Panc1 (cell line): ENCODE measurements at regions not wholly inside any gene's neighbourhood (a gene's known extent, or its start where the extent isn't known, plus 50 kb on each side); places are given as distances from the start of the nearest gene placed in this dataset.

Experiments used
- ATAC-seq: fragments of 200-7000 bp; cut with Tn5 transposase; 2 replicates; pipeline ENCODE4 v1.9.1; 2020; ENCODE audit warnings: mild to moderate bottlenecking, moderate library complexity
- BruUV-seq: library from RNA; stranded (reverse); fragments of 400-500 nt; replicated peaks from 2 replicates; lab custom pipeline; 2021; lab: Mats Ljungman, UMichigan
- CTCF ChIA-PET: fragments of 300-600 bp; sonication (Branson Sonifier 250); formaldehyde crosslinking; loops from one replicate; lab custom pipeline; 2022; ENCODE audit warnings: antibody characterized with exemption; lab: Charles Lee
- POLR2A ChIA-PET: fragments of 300-600 bp; sonication (Branson Sonifier 250); formaldehyde crosslinking; loops from one replicate; lab custom pipeline; 2022; ENCODE audit warnings: antibody characterized with exemption; lab: Charles Lee
- DNase-seq: peaks from one replicate; pipeline ENCODE4 v3.0.0-alpha.2; 2010; ENCODE audit warnings: low read depth, low spot score
- H3K27ac ChIP-seq: 2 replicates; pipeline ENCODE4 v1.5.1; 2011; ENCODE audit warnings: mild to moderate bottlenecking, low read length, inconsistent platforms
- H3K27me3 ChIP-seq: fragments of 200-500 bp; sonication (Bioruptor generic); 2 replicates; pipeline ENCODE4 v1.6.0; 2014; ENCODE audit warnings: low read length, inconsistent platforms; ENCODE audit not compliant: control insufficient read depth, insufficient read depth
- H3K36me3 ChIP-seq: fragments of 200-500 bp; sonication (Bioruptor generic); 2 replicates; pipeline ENCODE4 v1.5.1; 2014; ENCODE audit warnings: inconsistent platforms, mild to moderate bottlenecking, low read length, moderate library complexity; ENCODE audit not compliant: control insufficient read depth, insufficient read depth
- H3K4me1 ChIP-seq: 2 replicates; pipeline ENCODE4 v1.5.1; 2011; ENCODE audit warnings: inconsistent platforms, mild to moderate bottlenecking, low read length, moderate library complexity; ENCODE audit not compliant: control insufficient read depth, insufficient read depth
- H3K4me3 ChIP-seq, 2 experiments: 2 replicates each; pipeline ENCODE4 v1.5.1; 2011 to 2012; ENCODE audit warnings: low read depth in 2 of 2, low read length in 2 of 2, mild to moderate bottlenecking in 2 of 2, inconsistent platforms in 1 of 2, moderate library complexity in 1 of 2
- H3K9me3 ChIP-seq: fragments of 200-500 bp; sonication (Bioruptor generic); 2 replicates; pipeline ENCODE4 v1.5.1; 2014; ENCODE audit warnings: low read depth, mild to moderate bottlenecking, inconsistent platforms, low read length, moderate library complexity; ENCODE audit not compliant: control insufficient read depth, insufficient read depth
- POLR2AphosphoS5 ChIP-seq: IDR thresholded peaks from 2 replicates; pipeline ENCODE4 v1.6.1; 2012; ENCODE audit warnings: mild to moderate bottlenecking, low read depth, low read length, moderate library complexity
- SIN3A ChIP-seq: IDR thresholded peaks from 2 replicates; pipeline ENCODE4 v1.6.1; 2012; ENCODE audit warnings: low read depth, mild to moderate bottlenecking, low read length, moderate library complexity, borderline replicate concordance; ENCODE audit not compliant: insufficient read depth
- TCF7L2 ChIP-seq: IDR thresholded peaks from 2 replicates; pipeline ENCODE4 v1.6.1; 2011; ENCODE audit warnings: mild to moderate bottlenecking, low read depth, low read length, inconsistent platforms
- in situ Hi-C: cut with HindIII; loops from 2 replicates; pipeline ENCODE4 v1.10.0; 2016; ENCODE audit warnings: low sequenced_read_pairs, low pct_unique_long_range_greater_than_20kb
- intact Hi-C: fragments of 100-400 bp; cut with micrococcal nuclease; formaldehyde crosslinking; loops from one replicate; pipeline ENCODE4 v1.10.0; 2022; ENCODE audit not compliant: unreplicated experiment
- TF ChIP-seq, protein P1 (sequence below): fragments of 450-650 bp; IDR thresholded peaks from 2 replicates; pipeline ENCODE4 v1.5.1; 2017; ENCODE audit warnings: mild to moderate bottlenecking
- TF ChIP-seq, protein P2 (sequence below), 2 experiments: IDR thresholded peaks; 2 replicates each; pipeline ENCODE4 v1.6.1; 2011 to 2012; ENCODE audit warnings: low read depth in 2 of 2, control low read depth in 1 of 2, low read length in 1 of 2, mild to moderate bottlenecking in 1 of 2, moderate library complexity in 1 of 2; ENCODE audit not compliant: insufficient read depth in 1 of 2

DNA sequence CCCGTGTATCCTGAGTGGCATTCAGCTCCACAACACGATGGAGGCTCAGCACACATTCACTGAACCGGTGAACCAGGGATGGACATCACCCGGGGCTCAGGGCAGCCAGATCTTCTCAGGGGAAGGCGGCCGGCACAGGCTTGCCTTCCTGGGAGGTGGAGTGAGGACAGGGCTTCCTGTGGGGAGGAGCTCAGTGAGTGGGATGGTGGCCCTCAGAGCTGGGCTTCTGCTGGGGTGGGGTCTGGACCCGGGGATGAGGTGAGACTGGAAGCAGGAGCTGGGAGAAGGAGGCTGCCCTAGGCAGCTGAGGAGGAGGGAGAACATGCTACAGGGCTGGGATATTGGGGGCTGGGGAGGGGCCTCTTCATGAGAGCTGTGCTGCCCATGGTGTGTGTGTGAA lies 58.5 kb upstream of the PRR23E start:
- peaks cover 13% of the 10 kb centered on the region; the same call in 1 of the 2 replicates for H3K27me3 ChIP-seq
- DNase-seq (no peak), ATAC-seq (no peak)
- ChIA-PET CTCF (no interaction called here), POLR2A (no interaction called here)
- H3K9me3 ChIP-seq = no peaks in the 10 kb centered on the region
- no peak overlapping the region for H3K4me3 ChIP-seq
- in situ Hi-C loops = no loop called here
- no peaks in the 10 kb centered on the region for H3K36me3 ChIP-seq
- TF ChIP-seq TCF7L2 (no peak), POLR2AphosphoS5 (no peak), SIN3A (no peak)
- TF ChIP-seq, protein P1, sequence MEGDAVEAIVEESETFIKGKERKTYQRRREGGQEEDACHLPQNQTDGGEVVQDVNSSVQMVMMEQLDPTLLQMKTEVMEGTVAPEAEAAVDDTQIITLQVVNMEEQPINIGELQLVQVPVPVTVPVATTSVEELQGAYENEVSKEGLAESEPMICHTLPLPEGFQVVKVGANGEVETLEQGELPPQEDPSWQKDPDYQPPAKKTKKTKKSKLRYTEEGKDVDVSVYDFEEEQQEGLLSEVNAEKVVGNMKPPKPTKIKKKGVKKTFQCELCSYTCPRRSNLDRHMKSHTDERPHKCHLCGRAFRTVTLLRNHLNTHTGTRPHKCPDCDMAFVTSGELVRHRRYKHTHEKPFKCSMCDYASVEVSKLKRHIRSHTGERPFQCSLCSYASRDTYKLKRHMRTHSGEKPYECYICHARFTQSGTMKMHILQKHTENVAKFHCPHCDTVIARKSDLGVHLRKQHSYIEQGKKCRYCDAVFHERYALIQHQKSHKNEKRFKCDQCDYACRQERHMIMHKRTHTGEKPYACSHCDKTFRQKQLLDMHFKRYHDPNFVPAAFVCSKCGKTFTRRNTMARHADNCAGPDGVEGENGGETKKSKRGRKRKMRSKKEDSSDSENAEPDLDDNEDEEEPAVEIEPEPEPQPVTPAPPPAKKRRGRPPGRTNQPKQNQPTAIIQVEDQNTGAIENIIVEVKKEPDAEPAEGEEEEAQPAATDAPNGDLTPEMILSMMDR = no peak
- TF ChIP-seq, protein P2, sequence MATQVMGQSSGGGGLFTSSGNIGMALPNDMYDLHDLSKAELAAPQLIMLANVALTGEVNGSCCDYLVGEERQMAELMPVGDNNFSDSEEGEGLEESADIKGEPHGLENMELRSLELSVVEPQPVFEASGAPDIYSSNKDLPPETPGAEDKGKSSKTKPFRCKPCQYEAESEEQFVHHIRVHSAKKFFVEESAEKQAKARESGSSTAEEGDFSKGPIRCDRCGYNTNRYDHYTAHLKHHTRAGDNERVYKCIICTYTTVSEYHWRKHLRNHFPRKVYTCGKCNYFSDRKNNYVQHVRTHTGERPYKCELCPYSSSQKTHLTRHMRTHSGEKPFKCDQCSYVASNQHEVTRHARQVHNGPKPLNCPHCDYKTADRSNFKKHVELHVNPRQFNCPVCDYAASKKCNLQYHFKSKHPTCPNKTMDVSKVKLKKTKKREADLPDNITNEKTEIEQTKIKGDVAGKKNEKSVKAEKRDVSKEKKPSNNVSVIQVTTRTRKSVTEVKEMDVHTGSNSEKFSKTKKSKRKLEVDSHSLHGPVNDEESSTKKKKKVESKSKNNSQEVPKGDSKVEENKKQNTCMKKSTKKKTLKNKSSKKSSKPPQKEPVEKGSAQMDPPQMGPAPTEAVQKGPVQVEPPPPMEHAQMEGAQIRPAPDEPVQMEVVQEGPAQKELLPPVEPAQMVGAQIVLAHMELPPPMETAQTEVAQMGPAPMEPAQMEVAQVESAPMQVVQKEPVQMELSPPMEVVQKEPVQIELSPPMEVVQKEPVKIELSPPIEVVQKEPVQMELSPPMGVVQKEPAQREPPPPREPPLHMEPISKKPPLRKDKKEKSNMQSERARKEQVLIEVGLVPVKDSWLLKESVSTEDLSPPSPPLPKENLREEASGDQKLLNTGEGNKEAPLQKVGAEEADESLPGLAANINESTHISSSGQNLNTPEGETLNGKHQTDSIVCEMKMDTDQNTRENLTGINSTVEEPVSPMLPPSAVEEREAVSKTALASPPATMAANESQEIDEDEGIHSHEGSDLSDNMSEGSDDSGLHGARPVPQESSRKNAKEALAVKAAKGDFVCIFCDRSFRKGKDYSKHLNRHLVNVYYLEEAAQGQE (IDR thresholded peaks at IDR 0.05; ENCODE audit: insufficient read depth in 1 of 2, low read depth in 2 of 2, low read length in 1 of 2) = no peak
- intact Hi-C loops = no loop called here
- no TSS peak for BruUV-seq
- H3K4me1 ChIP-seq = peaks cover 6% of the 10 kb centered on the region; the same call in 1 of the 2 replicates
- H3K27ac ChIP-seq = no peak overlapping the region

DNA sequence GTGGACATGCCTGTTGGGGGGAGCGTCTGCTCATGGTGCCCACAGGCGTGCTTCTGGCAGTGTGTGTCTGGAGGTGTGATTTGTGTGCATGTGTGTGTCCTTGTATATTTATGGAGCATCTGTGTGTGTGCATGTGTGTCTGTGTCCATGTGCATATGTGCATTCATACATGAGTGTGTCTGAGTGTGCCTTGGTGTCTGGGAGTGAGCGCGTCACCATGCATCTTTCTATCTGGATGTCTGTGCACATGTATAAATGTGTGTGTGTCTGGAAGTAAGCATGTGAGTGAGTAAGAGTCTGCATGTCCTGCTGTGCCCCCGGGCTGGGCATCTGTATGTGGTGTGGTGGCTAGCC lies 58.1 kb upstream of the PRR23E start:
- peaks cover 6% of the 10 kb centered on the region; the same call in 1 of the 2 replicates for H3K4me1 ChIP-seq
- no peak overlapping the region for H3K4me3 ChIP-seq
- intact Hi-C loops (no loop called here), in situ Hi-C loops (no loop called here)
- DNase-seq (no peak), ATAC-seq (0 out of 2 replicates have a peak, but pooled peaks have one; percentile 3)
- H3K36me3 ChIP-seq = no peaks in the 10 kb centered on the region
- POLR2A ChIA-PET = no interaction called here
- CTCF ChIA-PET = no interaction called here
- H3K27ac ChIP-seq = no peak overlapping the region
- TF ChIP-seq SIN3A (no peak), TCF7L2 (no peak), POLR2AphosphoS5 (no peak)
- TF ChIP-seq, protein P2 (IDR thresholded peaks at IDR 0.05; ENCODE audit: insufficient read depth in 1 of 2, low read depth in 2 of 2, low read length in 1 of 2) = no peak
- TF ChIP-seq, protein P1 = no peak
- no peaks in the 10 kb centered on the region for H3K9me3 ChIP-seq
- peaks cover 13% of the 10 kb centered on the region; the same call in 1 of the 2 replicates for H3K27me3 ChIP-seq
- BruUV-seq = no TSS peak
